WTC11 (cell line): ENCODE measurements at regions not wholly inside any gene's neighbourhood (a gene's known extent, or its start where the extent isn't known, plus 50 kb on each side); places are given as distances from the start of the nearest gene placed in this dataset.

ENCODE experiments used
- ATAC-seq: fragments of 200-7000 bp; cut with Tn5 transposase; 2 replicates; pipeline ENCODE4 v1.10.0; 2021; ENCODE audit warnings: mild to moderate bottlenecking, moderate library complexity
- CTCF ChIA-PET: fragments of 300-600 bp; sonication (Branson Sonifier 250); formaldehyde crosslinking; loops from one replicate; lab custom pipeline; 2021; ENCODE audit warnings: antibody characterized with exemption; lab: Charles Lee
- POLR2A ChIA-PET: fragments of 350-600 bp; sonication (Branson Sonifier 250); formaldehyde crosslinking; loops from one replicate; lab custom pipeline; 2021; ENCODE audit warnings: antibody characterized with exemption; lab: Charles Lee
- DNase-seq: peaks from one replicate; pipeline ENCODE4 v3.0.0; 2021; ENCODE audit warnings: low spot score
- H3K27ac Mint-ChIP-seq: 2 replicates; pipeline ENCODE4 v1.8.0; 2021; ENCODE audit warnings: mixed read lengths
- H3K27me3 Mint-ChIP-seq: 2 replicates; pipeline ENCODE4 v1.8.0; 2021; ENCODE audit warnings: low read depth, mild to moderate bottlenecking, moderate library complexity, mixed read lengths
- H3K36me3 Mint-ChIP-seq: 2 replicates; pipeline ENCODE4 v1.8.0; 2021; ENCODE audit warnings: mixed read lengths
- H3K4me1 Mint-ChIP-seq: 2 replicates; pipeline ENCODE4 v1.8.0; 2022; ENCODE audit warnings: mixed read lengths
- H3K4me3 Mint-ChIP-seq: 2 replicates; pipeline ENCODE4 v1.8.0; 2021; ENCODE audit warnings: mild to moderate bottlenecking, moderate library complexity, mixed read lengths
- H3K9me3 Mint-ChIP-seq: 2 replicates; pipeline ENCODE4 v1.8.0; 2021; ENCODE audit warnings: mixed read lengths
- CBFB ChIP-seq: sonication (generic); formaldehyde crosslinking; IDR thresholded peaks from 2 replicates; pipeline ENCODE4 v1.8.1; 2022; ENCODE audit warnings: mild to moderate bottlenecking, low read depth, missing genetic modification reagents
- CREM ChIP-seq: sonication (generic); formaldehyde crosslinking; IDR thresholded peaks from 2 replicates; pipeline ENCODE4 v1.8.1; 2022; ENCODE audit warnings: mild to moderate bottlenecking, missing genetic modification reagents, moderate library complexity
- FOXJ3 ChIP-seq: sonication (generic); formaldehyde crosslinking; IDR thresholded peaks from 2 replicates; pipeline ENCODE4 v1.9.0; 2021; ENCODE audit warnings: missing genetic modification reagents, mild to moderate bottlenecking, borderline replicate concordance
- FOXP1 ChIP-seq: sonication (generic); formaldehyde crosslinking; IDR thresholded peaks from 2 replicates; pipeline ENCODE4 v1.8.0; 2022; ENCODE audit warnings: missing genetic modification reagents, mild to moderate bottlenecking, moderate library complexity, borderline replicate concordance
- GRHL2 ChIP-seq: fragments of 250-450 bp; sonication (Bioruptor Pico); IDR thresholded peaks from 2 replicates; pipeline ENCODE4 v1.8.0; 2022; ENCODE audit warnings: mild to moderate bottlenecking, moderate library complexity; ENCODE audit not compliant: insufficient replicate concordance, severe bottlenecking
- JUN ChIP-seq: sonication (generic); formaldehyde crosslinking; IDR thresholded peaks from 2 replicates; pipeline ENCODE4 v1.8.0; 2023; ENCODE audit warnings: mild to moderate bottlenecking, missing genetic modification reagents
- NFATC4 ChIP-seq: fragments of 250-450 bp; sonication (Bioruptor Pico); IDR thresholded peaks from 2 replicates; pipeline ENCODE4 v1.9.0; 2021; ENCODE audit warnings: mild to moderate bottlenecking
- NR1H2 ChIP-seq: sonication (generic); formaldehyde crosslinking; IDR thresholded peaks from 2 replicates; pipeline ENCODE4 v1.9.0; 2021; ENCODE audit warnings: mild to moderate bottlenecking, moderate library complexity, missing genetic modification reagents
- RELA ChIP-seq: sonication (generic); formaldehyde crosslinking; IDR thresholded peaks from 2 replicates; pipeline ENCODE4 v1.8.1; 2022; ENCODE audit warnings: missing genetic modification reagents, mild to moderate bottlenecking, borderline replicate concordance
- SMAD3 ChIP-seq: sonication (generic); formaldehyde crosslinking; IDR thresholded peaks from 2 replicates; pipeline ENCODE4 v1.8.0; 2022; ENCODE audit warnings: missing genetic modification reagents, mild to moderate bottlenecking, borderline replicate concordance
- SOX15 ChIP-seq: fragments of 250-450 bp; sonication (Bioruptor Pico); IDR thresholded peaks from 2 replicates; pipeline ENCODE4 v1.9.0; 2021; ENCODE audit warnings: mild to moderate bottlenecking
- SP1 ChIP-seq: sonication (generic); formaldehyde crosslinking; conservative IDR thresholded peaks from 2 replicates; pipeline ENCODE4 v1.8.1; 2022; ENCODE audit warnings: missing genetic modification reagents
- TP53 ChIP-seq: sonication (generic); formaldehyde crosslinking; IDR thresholded peaks from 2 replicates; pipeline ENCODE4 v1.8.1; 2023; ENCODE audit warnings: mild to moderate bottlenecking, missing genetic modification reagents
- ZNF317 ChIP-seq: sonication (generic); formaldehyde crosslinking; IDR thresholded peaks from 2 replicates; pipeline ENCODE4 v1.8.1; 2023; ENCODE audit warnings: low read depth, mild to moderate bottlenecking, moderate library complexity, missing genetic modification reagents, borderline replicate concordance
- ZNF396 ChIP-seq: fragments of 250-450 bp; sonication (Bioruptor Pico); IDR thresholded peaks from 2 replicates; pipeline ENCODE4 v1.8.0; 2021; ENCODE audit warnings: mild to moderate bottlenecking, moderate library complexity, borderline replicate concordance
- TF ChIP-seq, protein P1 (sequence below): fragments of 250-450 bp; sonication (Bioruptor Pico); IDR thresholded peaks from 2 replicates; pipeline ENCODE4 v1.9.0; 2021; ENCODE audit warnings: mild to moderate bottlenecking
- TF ChIP-seq, protein P2 (sequence below): sonication (generic); formaldehyde crosslinking; IDR thresholded peaks from 2 replicates; pipeline ENCODE4 v1.8.0; 2022; ENCODE audit warnings: mild to moderate bottlenecking, missing genetic modification reagents
- TF ChIP-seq, protein P3 (sequence below): fragments of 250-450 bp; sonication (Bioruptor Pico); IDR thresholded peaks from 2 replicates; pipeline ENCODE4 v1.8.0; 2021; ENCODE audit warnings: mild to moderate bottlenecking
- TF ChIP-seq, protein P4 (sequence below): sonication (generic); formaldehyde crosslinking; IDR thresholded peaks from 2 replicates; pipeline ENCODE4 v1.8.1; 2023; ENCODE audit warnings: mild to moderate bottlenecking, missing genetic modification reagents, moderate library complexity
- TF ChIP-seq, protein P5 (sequence below): fragments of 250-450 bp; sonication (Bioruptor Pico); IDR thresholded peaks from 2 replicates; pipeline ENCODE4 v1.9.0; 2021; ENCODE audit warnings: mild to moderate bottlenecking
- TF ChIP-seq, protein P6 (sequence below): sonication (generic); formaldehyde crosslinking; IDR thresholded peaks from 2 replicates; pipeline ENCODE4 v1.8.1; 2022; ENCODE audit warnings: mild to moderate bottlenecking, missing genetic modification reagents, moderate library complexity, borderline replicate concordance
- TF ChIP-seq, protein P7 (sequence below): sonication (generic); formaldehyde crosslinking; IDR thresholded peaks from 2 replicates; pipeline ENCODE4 v1.8.1; 2023; ENCODE audit warnings: mild to moderate bottlenecking, missing genetic modification reagents, moderate library complexity
- TF ChIP-seq, protein P8 (sequence below): sonication (generic); formaldehyde crosslinking; IDR thresholded peaks from 2 replicates; pipeline ENCODE4 v1.8.1; 2022; ENCODE audit warnings: missing genetic modification reagents, borderline replicate concordance

DNA sequence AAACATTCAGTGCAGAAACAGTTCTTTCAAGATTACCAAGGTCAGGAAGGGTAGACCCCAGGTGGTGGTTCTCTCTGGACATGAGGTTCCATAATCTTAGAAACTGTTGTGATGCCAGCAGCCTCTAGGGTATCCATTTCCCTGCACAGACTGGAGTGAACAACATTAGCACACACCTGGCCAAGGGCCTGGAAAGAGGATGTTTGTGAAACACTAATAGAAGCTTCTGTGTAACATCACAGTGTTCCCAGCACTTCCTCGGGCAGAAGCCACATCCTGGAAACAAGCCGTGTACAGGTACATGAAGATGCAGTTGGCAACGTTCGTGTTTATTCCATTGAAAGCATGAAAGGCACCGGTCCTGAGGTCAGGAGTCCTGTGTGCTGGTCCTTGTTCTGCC lies 598.2 kb upstream of the KLF4 start:
- TF ChIP-seq SOX15 (CRISPR knock-in tag) (no peak), NFATC4 (CRISPR knock-in tag) (no peak), SP1 (CRISPR knock-in tag) (no peak), NR1H2 (CRISPR knock-in tag) (no peak), CREM (CRISPR knock-in tag) (no peak), GRHL2 (no peak)
- TF ChIP-seq, protein P1, sequence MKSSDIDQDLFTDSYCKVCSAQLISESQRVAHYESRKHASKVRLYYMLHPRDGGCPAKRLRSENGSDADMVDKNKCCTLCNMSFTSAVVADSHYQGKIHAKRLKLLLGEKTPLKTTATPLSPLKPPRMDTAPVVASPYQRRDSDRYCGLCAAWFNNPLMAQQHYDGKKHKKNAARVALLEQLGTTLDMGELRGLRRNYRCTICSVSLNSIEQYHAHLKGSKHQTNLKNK (CRISPR knock-in tag): no peak
- TF ChIP-seq, protein P2, sequence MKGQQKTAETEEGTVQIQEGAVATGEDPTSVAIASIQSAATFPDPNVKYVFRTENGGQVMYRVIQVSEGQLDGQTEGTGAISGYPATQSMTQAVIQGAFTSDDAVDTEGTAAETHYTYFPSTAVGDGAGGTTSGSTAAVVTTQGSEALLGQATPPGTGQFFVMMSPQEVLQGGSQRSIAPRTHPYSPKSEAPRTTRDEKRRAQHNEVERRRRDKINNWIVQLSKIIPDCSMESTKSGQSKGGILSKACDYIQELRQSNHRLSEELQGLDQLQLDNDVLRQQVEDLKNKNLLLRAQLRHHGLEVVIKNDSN (CRISPR knock-in tag): no peak
- TF ChIP-seq, protein P3, sequence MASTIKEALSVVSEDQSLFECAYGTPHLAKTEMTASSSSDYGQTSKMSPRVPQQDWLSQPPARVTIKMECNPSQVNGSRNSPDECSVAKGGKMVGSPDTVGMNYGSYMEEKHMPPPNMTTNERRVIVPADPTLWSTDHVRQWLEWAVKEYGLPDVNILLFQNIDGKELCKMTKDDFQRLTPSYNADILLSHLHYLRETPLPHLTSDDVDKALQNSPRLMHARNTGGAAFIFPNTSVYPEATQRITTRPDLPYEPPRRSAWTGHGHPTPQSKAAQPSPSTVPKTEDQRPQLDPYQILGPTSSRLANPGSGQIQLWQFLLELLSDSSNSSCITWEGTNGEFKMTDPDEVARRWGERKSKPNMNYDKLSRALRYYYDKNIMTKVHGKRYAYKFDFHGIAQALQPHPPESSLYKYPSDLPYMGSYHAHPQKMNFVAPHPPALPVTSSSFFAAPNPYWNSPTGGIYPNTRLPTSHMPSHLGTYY: no peak
- peaks cover 45% of the 10 kb centered on the region for H3K9me3 Mint-ChIP-seq
- CTCF ChIA-PET: no interaction called here

DNA sequence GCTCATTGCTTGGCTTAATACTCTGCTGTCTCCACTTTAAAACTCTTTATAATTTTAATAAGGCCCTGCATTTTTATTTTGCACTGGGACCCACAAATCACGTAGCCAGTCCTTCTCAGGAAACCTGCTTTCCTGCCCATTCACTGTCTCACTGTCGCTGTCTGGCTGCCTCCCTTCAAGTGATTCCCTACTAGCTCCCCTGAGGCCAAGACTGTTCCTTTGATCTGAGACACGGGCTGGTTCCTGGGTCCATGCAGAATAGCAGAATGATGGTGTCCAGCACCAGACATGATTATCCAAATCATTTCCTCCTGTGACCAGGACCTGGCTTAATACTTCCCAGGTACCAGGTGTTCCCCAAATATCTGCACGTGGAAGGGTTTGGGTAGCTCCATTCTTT lies 597.1 kb upstream of the KLF4 start:
- ATAC-seq: peak; percentile 70
- no peak for DNase-seq
- peaks cover 37% of the 10 kb centered on the region for H3K9me3 Mint-ChIP-seq

More for the DNA sequence above, 598.2 kb upstream of the KLF4 start:
- Mint-ChIP-seq H3K27me3 (peaks cover 32% of the 10 kb centered on the region), H3K4me1 (peaks cover 33% of the 10 kb centered on the region), H3K27ac (no peak overlapping the region), H3K36me3 (peaks cover 16% of the 10 kb centered on the region), H3K4me3 (no peak overlapping the region)
- ATAC-seq (no peak), DNase-seq (no peak)
- POLR2A ChIA-PET: interaction anchor here (0.6 to 0.7 kb wide), 2 partner anchors 60 to 298 kb away, joined by 3 to 4 read pairs; no protein-coding TSS in a partner anchor

More for the DNA sequence above, 597.1 kb upstream of the KLF4 start:
- Mint-ChIP-seq H3K36me3 (peaks cover 9% of the 10 kb centered on the region), H3K4me1 (peaks cover 33% of the 10 kb centered on the region), H3K27ac (no peak overlapping the region), H3K27me3 (peaks cover 32% of the 10 kb centered on the region), H3K4me3 (no peak overlapping the region)
- POLR2A ChIA-PET: no interaction called here
- CTCF ChIA-PET: no interaction called here
- TF ChIP-seq SMAD3 (CRISPR knock-in tag) (no peak), CBFB (CRISPR knock-in tag) (no peak), ZNF396 (no peak), RELA (CRISPR knock-in tag) (no peak), TP53 (CRISPR knock-in tag) (no peak), FOXJ3 (CRISPR knock-in tag) (no peak), FOXP1 (CRISPR knock-in tag) (no peak), ZNF317 (CRISPR knock-in tag) (no peak), JUN (CRISPR knock-in tag) (no peak)
- TF ChIP-seq, protein P4, sequence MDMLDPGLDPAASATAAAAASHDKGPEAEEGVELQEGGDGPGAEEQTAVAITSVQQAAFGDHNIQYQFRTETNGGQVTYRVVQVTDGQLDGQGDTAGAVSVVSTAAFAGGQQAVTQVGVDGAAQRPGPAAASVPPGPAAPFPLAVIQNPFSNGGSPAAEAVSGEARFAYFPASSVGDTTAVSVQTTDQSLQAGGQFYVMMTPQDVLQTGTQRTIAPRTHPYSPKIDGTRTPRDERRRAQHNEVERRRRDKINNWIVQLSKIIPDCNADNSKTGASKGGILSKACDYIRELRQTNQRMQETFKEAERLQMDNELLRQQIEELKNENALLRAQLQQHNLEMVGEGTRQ (CRISPR knock-in tag): no peak
- TF ChIP-seq, protein P1 (CRISPR knock-in tag): no peak
- TF ChIP-seq, protein P5, sequence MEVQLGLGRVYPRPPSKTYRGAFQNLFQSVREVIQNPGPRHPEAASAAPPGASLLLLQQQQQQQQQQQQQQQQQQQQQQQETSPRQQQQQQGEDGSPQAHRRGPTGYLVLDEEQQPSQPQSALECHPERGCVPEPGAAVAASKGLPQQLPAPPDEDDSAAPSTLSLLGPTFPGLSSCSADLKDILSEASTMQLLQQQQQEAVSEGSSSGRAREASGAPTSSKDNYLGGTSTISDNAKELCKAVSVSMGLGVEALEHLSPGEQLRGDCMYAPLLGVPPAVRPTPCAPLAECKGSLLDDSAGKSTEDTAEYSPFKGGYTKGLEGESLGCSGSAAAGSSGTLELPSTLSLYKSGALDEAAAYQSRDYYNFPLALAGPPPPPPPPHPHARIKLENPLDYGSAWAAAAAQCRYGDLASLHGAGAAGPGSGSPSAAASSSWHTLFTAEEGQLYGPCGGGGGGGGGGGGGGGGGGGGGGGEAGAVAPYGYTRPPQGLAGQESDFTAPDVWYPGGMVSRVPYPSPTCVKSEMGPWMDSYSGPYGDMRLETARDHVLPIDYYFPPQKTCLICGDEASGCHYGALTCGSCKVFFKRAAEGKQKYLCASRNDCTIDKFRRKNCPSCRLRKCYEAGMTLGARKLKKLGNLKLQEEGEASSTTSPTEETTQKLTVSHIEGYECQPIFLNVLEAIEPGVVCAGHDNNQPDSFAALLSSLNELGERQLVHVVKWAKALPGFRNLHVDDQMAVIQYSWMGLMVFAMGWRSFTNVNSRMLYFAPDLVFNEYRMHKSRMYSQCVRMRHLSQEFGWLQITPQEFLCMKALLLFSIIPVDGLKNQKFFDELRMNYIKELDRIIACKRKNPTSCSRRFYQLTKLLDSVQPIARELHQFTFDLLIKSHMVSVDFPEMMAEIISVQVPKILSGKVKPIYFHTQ: no peak
- TF ChIP-seq, protein P6, sequence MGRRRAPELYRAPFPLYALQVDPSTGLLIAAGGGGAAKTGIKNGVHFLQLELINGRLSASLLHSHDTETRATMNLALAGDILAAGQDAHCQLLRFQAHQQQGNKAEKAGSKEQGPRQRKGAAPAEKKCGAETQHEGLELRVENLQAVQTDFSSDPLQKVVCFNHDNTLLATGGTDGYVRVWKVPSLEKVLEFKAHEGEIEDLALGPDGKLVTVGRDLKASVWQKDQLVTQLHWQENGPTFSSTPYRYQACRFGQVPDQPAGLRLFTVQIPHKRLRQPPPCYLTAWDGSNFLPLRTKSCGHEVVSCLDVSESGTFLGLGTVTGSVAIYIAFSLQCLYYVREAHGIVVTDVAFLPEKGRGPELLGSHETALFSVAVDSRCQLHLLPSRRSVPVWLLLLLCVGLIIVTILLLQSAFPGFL (CRISPR knock-in tag): no peak
- TF ChIP-seq, protein P7, sequence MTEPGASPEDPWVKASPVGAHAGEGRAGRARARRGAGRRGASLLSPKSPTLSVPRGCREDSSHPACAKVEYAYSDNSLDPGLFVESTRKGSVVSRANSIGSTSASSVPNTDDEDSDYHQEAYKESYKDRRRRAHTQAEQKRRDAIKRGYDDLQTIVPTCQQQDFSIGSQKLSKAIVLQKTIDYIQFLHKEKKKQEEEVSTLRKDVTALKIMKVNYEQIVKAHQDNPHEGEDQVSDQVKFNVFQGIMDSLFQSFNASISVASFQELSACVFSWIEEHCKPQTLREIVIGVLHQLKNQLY (CRISPR knock-in tag): no peak
- TF ChIP-seq, protein P8, sequence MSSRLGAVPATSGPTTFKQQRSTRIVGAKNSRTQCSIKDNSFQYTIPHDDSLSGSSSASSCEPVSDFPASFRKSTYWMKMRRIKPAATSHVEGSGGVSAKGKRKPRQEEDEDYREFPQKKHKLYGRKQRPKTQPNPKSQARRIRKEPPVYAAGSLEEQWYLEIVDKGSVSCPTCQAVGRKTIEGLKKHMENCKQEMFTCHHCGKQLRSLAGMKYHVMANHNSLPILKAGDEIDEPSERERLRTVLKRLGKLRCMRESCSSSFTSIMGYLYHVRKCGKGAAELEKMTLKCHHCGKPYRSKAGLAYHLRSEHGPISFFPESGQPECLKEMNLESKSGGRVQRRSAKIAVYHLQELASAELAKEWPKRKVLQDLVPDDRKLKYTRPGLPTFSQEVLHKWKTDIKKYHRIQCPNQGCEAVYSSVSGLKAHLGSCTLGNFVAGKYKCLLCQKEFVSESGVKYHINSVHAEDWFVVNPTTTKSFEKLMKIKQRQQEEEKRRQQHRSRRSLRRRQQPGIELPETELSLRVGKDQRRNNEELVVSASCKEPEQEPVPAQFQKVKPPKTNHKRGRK: no peak
